Activated CD4-positive, CD25-positive, alpha-beta regulatory T cell treated with anti-CD3 and anti-CD28 coated beads, Interleukin-2, amount 50 U/mL, for 16 hours (primary cell): ENCODE measurements at regions not wholly inside any gene's neighbourhood (a gene's known extent, or its start where the extent isn't known, plus 50 kb on each side); places are given as distances from the start of the nearest gene placed in this dataset.
A peak's percentile ranks its signal among the peaks of the same experiment; 100 is the strongest.

Experiments
- DNase-seq: peaks from one replicate; pipeline ENCODE4 v3.0.0-alpha.2; 2020; ENCODE audit warnings: low read depth, low spot score

DNA sequence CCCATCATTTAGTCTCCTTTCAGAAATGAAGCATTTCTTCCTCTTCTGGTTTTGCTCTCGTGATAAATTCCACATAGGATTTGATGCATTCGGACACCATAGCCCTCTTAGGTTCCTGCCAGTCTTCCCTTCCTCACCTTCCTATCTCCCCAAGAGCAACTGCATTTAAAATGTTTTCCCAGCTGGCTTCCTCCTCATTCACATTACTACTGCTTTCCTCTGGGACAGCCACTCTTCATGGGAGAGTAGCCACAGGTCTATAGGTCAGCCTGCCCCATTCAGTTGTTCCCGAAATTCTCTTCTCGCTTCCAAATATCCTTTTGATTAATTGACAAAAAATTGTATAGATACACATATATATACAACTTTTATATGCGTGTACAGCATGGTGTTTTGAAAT lies 214.2 kb upstream of the PDE10A start:
- no peak for DNase-seq

DNA sequence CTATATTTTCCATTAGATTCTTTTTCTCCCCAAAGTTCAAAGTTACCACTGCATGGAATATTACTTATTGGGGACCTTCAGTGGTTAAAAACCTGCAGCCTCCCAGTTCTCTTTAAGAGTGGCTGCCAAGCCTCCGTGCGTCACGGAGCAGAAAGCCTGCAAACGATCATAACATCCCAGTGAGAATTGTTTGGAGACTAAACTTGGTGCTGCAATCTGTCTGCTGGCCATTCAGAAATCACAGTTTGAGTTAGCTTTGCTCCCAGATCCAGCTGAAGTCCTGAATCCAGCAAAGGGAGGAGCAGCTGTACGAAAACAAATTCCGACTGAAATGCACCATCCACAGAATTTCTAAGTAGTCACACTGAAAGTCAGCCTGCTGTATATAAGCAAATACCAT lies 213.5 kb upstream of the PDE10A start:
- no peak for DNase-seq

- no peak for DNase-seq
These were observed 212.9 kb upstream of the PDE10A start for GRCh38 chr6:165875946-165876345.

DNA sequence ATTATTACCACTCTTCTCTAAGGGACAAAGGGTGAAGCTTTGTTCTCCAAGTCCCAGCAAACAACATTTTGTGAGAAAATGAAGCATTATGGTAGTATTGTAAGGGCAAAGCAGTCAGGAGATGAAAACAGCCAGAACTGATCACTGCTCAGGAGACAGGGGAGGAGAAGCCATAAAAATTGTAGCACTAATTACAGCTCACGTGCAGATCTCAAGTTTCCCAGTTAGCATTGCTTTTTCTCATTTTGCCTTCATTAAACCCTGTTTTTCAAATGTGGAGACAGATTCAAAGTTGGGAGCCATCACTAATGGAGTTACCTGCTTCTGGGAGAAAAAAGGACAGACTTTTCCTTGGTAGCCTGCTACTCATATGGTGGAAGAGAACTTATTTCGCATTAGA lies 210.9 kb upstream of the PDE10A start:
- no peak for DNase-seq

DNA sequence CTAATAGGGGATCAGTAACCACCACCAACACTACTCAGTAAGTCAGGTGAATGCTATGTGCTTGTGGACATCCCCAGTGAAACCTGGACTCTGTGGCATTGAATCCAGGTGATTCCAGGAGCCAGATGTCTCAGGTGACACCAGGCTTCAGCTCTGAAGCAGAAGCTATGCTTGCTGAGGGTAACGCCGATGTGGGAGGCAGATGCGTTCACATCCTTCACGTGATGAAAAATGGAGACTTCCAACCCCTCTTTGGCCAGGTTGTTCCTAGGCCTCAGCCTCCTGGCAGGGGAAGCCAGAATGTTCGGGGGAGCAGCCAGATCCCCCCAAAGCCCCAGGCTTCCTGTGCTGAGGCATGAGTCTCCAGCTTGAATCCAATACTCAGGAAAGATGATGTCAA lies 209.8 kb upstream of the PDE10A start:
- no peak for DNase-seq

DNA sequence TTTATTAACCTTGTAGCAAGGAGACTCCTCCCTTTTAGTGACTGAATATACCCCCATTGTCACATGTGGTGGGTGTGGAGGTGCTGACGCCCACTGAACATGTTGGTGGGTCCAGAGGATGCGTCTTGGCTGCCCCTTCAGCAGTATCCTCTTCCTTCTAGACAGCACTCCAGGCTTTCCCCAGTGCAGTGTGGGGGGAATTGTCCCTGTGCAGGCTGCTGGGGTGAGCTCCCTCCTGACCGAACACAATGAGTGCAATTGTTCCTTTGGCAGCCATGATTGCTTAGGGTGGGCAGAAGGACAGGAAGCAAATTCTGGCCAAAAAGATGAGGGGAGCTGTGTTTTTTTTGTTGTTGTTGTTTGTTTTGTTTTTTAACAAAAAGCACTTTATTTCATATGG lies 209.3 kb upstream of the PDE10A start:
- DNase-seq, result no peak

DNA sequence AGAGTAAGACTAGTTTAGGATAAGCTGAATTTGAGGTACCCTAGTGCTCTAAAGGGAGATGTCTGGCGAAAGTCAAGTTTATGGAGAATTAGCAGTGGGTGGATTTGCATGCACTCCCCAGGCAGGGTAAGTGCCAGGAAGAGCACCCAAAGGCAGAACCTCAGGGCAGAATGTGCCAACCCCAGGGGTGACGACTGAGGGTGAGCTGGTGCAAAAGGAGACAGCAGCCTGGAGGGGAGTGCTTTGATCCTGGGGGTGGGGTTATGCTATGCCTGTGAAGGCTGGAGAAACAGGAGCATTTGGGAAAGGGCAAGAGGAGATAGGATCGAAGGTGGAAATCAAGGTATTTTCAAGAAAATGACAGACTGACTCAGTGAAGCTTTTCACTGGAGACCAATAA lies 208.5 kb upstream of the PDE10A start:
- DNase-seq, result no peak

- no peak for DNase-seq
These were observed 206.5 kb upstream of the PDE10A start for GRCh38 chr6:165869526-165869925.

DNA sequence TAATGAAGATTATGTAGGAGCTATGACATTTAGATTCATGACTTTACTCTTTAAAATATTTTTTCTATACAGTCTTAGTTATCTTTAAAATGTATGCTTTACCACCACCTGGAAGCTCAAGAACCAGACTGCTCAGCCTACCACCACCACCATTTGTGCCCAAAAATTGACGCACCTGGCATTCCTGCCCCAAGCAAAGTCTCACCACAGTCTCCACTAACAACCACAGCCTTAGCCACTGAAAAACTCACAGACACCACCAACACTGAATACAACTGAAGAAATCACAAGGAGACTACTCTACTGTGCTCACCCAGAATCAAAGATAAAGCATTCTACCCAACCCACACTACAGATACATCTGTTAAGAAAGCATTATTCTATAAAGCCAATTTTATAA lies 201.9 kb upstream of the PDE10A start:
- DNase-seq, result no peak

GRCh38 chr6:165864218-165864617 lies 201.2 kb upstream of the PDE10A start:
- DNase-seq, result no peak

GRCh38 chr6:165863801-165864200 lies 200.8 kb upstream of the PDE10A start:
- no peak for DNase-seq

DNA sequence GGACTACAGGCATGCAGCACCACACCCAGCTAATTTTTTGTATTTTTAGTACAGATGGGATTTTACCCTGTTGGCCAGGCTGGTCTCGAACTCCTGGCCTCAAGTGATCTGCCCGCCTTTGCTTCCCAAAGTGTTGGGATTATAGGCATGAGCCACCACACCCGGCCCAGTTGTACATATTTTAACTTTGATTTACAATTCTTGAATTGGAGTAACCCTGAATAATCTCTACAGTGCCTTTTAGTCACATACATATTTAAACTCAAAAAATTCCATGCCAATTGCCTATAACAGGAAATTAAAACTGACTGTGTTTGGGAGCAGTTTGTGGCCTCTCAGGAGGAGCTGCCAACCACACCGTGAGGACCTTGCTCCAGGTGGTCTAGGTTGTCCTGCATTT lies 199.8 kb upstream of the PDE10A start:
- DNase-seq, result no peak

- no peak for DNase-seq
These were observed 198.2 kb upstream of the PDE10A start for GRCh38 chr6:165861226-165861625.

- DNase-seq, result no peak
These were observed 195.5 kb upstream of the PDE10A start for GRCh38 chr6:165858586-165858985.

DNA sequence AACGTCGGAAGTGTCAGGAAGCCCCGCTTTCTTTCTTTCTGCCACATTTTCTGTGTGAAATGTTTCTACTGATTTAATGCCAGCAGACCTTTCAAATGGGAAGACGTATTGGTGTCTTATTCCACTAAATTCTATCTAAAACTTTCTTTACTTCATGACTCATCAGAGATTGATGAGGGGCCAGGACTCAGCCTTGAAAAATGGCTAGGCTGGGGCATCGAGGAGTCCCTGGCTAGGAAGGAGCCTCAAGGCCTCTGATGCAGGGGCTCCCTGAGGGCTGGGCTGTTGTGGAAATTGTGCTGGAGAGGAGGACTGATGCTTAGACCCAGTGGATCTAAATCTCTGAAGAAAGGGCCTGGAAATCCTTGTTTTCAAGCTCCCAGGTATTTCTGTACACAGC lies 192.8 kb upstream of the PDE10A start:
- DNase-seq, result no peak

GRCh38 chr6:165854863-165855593 lies 192.0 kb upstream of the PDE10A start:
- no peak for DNase-seq

DNA sequence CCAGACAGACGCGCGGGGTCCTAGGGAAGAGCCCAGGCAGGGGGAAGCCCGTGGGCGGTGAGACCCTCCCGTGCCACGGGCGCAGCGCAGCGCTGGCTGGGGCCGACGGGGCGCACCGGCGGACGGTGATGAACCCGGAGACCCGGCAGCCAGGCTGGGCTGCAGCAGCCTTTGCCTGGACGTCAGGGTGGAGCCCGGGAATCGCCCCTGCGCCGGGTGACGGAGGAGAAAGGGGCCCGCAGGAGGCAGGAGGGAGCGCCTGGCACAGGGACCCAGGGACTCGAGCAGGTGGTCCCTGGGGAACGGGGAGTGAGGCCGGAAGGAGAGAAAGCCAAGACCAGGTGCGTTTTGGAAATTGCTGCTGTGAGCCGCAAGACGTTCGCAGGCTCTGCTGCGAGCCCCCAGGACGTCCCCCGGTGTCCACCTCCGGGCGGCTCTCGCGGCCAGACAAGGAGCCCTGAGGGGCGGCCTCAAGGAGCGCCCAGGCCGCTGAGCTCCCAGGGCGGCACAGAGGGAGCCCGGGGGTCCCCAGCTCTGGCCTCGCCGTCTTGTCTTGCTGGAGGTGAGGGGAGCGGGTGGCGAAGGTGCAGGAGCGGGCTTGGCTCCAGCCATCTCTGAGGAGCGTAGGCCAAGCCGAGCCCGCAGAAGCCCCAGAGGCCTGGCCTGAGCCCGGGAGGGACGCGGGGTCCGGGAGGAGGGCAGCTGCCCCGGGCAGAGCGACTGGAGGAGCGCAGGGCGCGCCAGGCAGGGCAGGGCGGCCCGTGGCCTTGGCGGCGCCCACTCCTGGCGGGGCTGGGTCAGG lies 191.2 kb upstream of the PDE10A start:
- DNase-seq, result no peak

DNA sequence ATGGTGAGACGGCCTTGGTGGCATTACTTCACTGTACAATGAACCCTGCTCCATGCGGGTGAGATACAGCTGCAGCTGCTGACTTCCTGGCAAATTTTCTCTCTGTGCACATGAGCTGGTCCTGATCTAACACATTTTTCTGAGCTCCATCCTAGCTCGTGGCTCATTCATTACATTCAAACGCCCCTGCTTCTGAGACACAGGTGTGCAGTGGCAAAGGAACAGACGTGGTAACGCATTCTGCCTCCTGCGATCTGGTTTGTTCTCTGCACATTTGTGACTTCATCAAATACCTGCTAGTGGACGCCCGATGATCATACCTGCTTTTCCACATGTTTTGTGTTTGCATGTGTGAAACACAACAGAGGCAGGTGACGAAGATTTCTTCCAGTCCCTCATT lies 189.6 kb upstream of the PDE10A start:
- no peak for DNase-seq

DNA sequence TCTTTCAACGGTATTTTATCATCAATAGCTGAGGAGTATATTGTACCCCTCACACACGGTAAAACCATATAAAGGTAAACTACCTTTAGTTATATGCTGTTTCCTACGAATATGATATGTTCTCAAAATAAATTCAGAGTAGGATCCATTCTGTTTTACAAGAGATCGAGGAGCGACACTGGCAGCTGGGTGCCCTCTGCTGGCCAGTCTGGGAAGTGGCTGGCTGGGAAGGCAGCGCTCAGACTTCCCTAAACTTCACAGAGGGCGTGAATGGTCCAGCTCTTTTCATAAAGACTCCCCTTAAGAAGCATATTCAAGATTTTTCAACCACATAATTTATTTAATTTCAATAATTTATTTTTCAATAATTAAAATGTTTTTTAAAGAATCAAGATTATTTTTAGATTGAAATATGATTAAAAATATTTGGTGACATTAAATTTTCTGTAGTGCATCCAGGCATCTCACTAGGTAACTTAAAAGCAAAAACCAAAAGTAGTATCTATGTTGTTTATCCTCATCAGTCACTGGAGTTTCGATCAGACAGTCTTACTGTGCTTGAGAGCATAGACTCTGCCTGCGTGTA lies 187.5 kb upstream of the PDE10A start:
- DNase-seq, result peak; percentile 23

- no peak for DNase-seq
These were observed 186.7 kb upstream of the PDE10A start for GRCh38 chr6:165849534-165850430.

DNA sequence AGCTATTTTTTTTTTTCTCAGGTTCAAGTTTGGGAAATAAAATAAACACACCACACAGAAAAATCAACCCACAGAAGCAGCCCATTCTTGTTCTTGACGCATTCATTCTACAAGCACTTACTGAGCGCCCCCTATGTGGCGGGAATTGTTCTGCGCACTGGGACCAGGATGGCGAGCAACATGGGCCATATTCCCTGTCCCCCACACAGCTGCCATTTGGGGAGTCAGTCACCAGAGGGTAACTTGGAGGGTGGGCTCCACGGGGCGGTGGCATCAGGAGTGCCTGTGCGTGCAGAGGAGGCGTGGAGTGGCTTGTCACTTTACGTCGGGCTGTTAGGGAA lies 185.0 kb upstream of the PDE10A start:
- DNase-seq, result no peak
